NCI-H524 (cell line): ENCODE measurements at regions not wholly inside any gene's neighbourhood (a gene's known extent, or its start where the extent isn't known, plus 50 kb on each side); places are given as distances from the start of the nearest gene placed in this dataset.

ENCODE experiments used
- DNase-seq, 2 experiments: peaks; one replicate each; lab custom pipeline; 2025; lab: John Stamatoyannopoulos, UW

- peak; percentile 11 to 50 for DNase-seq
Measured at GRCh38 chr3:42012935-42013690, 51.2 kb upstream of the ULK4 start.

- DNase-seq: peak in 1 of 2 experiments; percentile 11
Measured at GRCh38 chr3:42012383-42012934, 50.6 kb upstream of the ULK4 start.
